NT2/D1 (cell line): ENCODE measurements at regions not wholly inside any gene's neighbourhood (a gene's known extent, or its start where the extent isn't known, plus 50 kb on each side); places are given as distances from the start of the nearest gene placed in this dataset.

Source experiments
- DNase-seq: peaks from one replicate; pipeline ENCODE4 v3.0.0-alpha.2; 2011; ENCODE audit warnings: low read depth, low spot score
- H3K27me3 ChIP-seq: 2 replicates; pipeline ENCODE4 v1.6.0; 2011; ENCODE audit warnings: mild to moderate bottlenecking; ENCODE audit not compliant: insufficient read length, insufficient read depth
- H3K36me3 ChIP-seq: 2 replicates; pipeline ENCODE4 v1.6.1; 2011; ENCODE audit warnings: mild to moderate bottlenecking, low read length, mixed read lengths; ENCODE audit not compliant: insufficient read depth, insufficient read length
- H3K4me1 ChIP-seq: 2 replicates; pipeline ENCODE4 v1.5.1; 2011; ENCODE audit not compliant: insufficient read depth, insufficient read length
- H3K4me3 ChIP-seq: 2 replicates; pipeline ENCODE4 v1.5.1; 2011; ENCODE audit warnings: low read depth; ENCODE audit not compliant: insufficient read length
- H3K9ac ChIP-seq: 2 replicates; pipeline ENCODE4 v1.6.0; 2011; ENCODE audit warnings: low read depth; ENCODE audit not compliant: insufficient read length
- H3K9me3 ChIP-seq: 2 replicates; pipeline ENCODE4 v1.5.1; 2011; ENCODE audit warnings: mild to moderate bottlenecking, low read length; ENCODE audit not compliant: insufficient read depth
- SUZ12 ChIP-seq: IDR thresholded peaks from 2 replicates; pipeline ENCODE4 v1.6.1; 2011; ENCODE audit not compliant: insufficient read length, insufficient read depth; ENCODE audit errors: extremely low read depth
- YY1 ChIP-seq: IDR thresholded peaks from 2 replicates; pipeline ENCODE4 v1.6.1; 2011; ENCODE audit not compliant: insufficient read length, insufficient read depth
- ZNF274 ChIP-seq: IDR thresholded peaks from 2 replicates; pipeline ENCODE4 v1.6.1; 2011; ENCODE audit warnings: mild to moderate bottlenecking, low read depth, low read length

DNA sequence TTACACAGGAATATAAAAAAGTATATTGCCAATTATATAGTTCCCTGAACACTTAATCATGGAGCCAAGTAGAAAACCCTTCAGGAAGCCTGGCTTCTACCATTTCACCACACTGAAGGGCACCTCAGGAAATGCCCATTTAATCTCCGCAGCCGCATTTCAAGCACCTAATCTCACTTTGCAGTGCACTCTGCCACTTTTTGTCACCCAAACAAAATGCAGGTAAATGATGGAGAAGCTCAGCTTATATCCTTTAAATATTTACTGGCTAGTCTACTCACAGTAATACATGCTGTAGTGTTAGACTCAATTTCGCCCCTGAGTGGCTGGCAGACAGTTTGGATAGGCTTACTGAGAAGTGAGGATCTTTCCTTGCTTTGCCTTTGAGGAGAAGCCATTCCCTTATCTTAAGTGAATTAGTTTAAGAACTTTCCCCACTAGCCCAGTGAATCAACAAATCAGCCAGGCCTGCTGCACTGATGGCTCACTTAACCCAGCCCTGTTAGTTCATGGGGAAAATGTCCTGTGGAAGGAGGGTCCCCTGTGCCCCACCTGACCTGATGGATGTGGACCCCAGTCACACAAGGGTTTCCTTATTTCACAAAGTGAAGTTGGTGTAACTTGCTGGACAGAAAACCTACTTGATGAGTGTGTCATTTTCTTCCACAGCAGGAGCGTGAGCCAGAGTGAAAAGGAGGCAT lies 209.7 kb downstream of the CAAP1 start:
- Histone ChIP-seq H3K9me3 (peaks cover 4% of the 10 kb centered on the region; the same call in 1 of the 2 replicates), H3K36me3 (no peaks in the 10 kb centered on the region), H3K27me3 (no peaks in the 10 kb centered on the region), H3K9ac (no peak overlapping the region), H3K4me1 (no peaks in the 10 kb centered on the region), H3K4me3 (no peak overlapping the region)
- no peak for TF ChIP-seq SUZ12
- no peak for TF ChIP-seq ZNF274
- no peak for TF ChIP-seq YY1
- no peak for DNase-seq

DNA sequence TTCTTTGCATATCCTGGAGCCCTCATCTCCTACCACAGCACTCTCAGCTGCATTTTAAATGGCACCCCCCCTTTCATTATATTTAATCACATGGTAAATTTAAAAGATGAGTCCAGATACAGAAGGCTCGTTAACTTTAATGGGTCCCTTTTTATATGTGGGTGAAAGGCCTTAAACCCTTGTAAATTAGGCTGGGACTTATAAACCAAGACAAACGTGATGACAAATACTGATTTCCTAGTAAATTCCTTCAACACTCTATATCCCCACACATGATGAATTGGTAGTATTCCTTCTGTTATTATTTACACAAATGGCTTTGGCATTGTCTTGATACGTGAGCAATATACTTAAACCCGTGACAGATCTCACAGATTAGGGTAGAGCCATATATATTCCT lies 210.6 kb downstream of the CAAP1 start:
- Histone ChIP-seq H3K4me1 (no peaks in the 10 kb centered on the region), H3K9me3 (peaks cover 4% of the 10 kb centered on the region; the same call in 1 of the 2 replicates), H3K4me3 (no peak overlapping the region), H3K27me3 (no peaks in the 10 kb centered on the region), H3K9ac (no peak overlapping the region), H3K36me3 (no peaks in the 10 kb centered on the region)
- no peak for TF ChIP-seq SUZ12
- TF ChIP-seq YY1 = no peak
- TF ChIP-seq ZNF274 = no peak
- no peak for DNase-seq

DNA sequence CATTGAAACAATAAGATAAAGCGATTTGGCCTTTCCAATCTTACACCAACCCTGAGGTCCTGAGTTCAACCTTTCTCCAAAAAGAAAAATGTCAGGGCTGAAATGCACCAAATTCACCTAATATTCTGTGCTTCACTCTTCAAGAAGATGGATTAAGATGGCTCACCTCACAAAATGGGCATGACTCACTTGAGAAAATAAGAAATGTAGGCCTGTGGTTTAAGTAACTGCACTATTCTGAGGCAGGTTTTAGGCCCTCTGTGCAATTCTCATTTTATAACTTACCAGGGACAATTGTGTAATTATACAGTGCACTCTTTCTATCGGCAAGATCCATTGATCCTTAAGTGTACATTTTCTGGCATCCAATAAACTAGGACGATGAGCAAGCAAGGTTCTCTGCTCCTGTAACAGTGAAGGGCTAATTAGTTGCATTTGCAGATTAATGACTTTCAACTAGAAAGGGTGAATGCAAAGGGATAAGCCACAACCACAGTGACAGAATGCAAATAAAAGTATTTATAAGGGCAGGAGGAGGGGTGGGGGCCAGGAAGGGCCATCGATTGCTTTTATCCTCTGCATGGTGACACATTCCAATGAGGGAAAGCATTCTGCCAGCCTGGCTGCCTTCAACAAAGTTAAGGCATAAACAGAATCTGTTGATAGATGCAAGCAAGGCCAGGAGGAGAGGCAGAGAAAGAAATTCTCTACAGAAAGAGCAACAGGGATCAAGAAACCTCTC lies 214.5 kb downstream of the CAAP1 start:
- no peaks in the 10 kb centered on the region for H3K4me1 ChIP-seq
- H3K9me3 ChIP-seq = peaks cover 4% of the 10 kb centered on the region; the same call in 1 of the 2 replicates
- no peak for DNase-seq
- H3K9ac ChIP-seq = no peak overlapping the region
- H3K4me3 ChIP-seq = no peak overlapping the region
- H3K27me3 ChIP-seq = no peaks in the 10 kb centered on the region
- TF ChIP-seq YY1 (no peak), ZNF274 (no peak)
- H3K36me3 ChIP-seq = no peaks in the 10 kb centered on the region

DNA sequence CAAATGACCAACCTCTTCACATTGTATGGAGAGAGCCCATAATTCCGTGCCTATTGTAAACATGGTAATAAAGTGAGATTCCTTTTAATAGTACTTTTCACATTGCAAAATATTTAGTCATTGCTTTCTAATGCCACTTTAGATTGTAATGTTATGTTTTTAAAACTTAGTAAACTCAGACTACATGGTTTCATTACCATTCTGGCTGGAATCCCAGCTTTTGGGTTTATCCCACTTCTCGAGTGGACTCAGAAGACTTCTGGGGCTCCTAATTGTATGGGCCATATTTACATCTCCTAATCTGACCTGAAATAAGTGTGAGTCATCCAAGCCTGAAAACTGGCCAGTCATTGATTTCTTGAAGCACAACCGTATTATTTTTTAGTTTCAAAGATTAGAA lies 217.6 kb downstream of the CAAP1 start:
- TF ChIP-seq ZNF274 (no peak), YY1 (no peak), SUZ12 (no peak)
- Histone ChIP-seq H3K4me3 (no peak overlapping the region), H3K27me3 (no peaks in the 10 kb centered on the region), H3K4me1 (no peaks in the 10 kb centered on the region), H3K36me3 (no peaks in the 10 kb centered on the region), H3K9me3 (no peaks in the 10 kb centered on the region), H3K9ac (no peak overlapping the region)
- DNase-seq = no peak

DNA sequence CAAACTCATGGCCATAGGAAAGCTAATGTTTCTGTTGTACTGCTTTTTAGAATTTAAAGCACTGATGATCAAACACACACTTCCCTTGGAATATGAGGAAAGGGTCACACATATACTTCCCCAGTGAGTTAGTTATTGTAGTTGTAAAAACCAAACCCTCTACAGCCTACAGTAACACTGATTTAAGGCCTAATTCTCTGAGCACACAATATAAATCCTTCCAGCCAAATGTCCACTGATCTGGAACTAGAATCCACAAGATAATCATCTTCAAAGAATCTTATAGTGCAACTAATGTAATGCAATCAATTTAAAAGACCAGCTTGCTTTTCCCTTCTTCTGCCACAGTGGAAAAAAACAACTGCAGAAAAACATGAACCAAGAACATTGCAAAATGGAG lies 219.3 kb downstream of the CAAP1 start:
- Histone ChIP-seq H3K9me3 (no peaks in the 10 kb centered on the region), H3K27me3 (no peaks in the 10 kb centered on the region), H3K9ac (no peak overlapping the region), H3K36me3 (no peaks in the 10 kb centered on the region), H3K4me1 (no peaks in the 10 kb centered on the region), H3K4me3 (no peak overlapping the region)
- no peak for DNase-seq
- TF ChIP-seq ZNF274 (no peak), YY1 (no peak), SUZ12 (no peak)

DNA sequence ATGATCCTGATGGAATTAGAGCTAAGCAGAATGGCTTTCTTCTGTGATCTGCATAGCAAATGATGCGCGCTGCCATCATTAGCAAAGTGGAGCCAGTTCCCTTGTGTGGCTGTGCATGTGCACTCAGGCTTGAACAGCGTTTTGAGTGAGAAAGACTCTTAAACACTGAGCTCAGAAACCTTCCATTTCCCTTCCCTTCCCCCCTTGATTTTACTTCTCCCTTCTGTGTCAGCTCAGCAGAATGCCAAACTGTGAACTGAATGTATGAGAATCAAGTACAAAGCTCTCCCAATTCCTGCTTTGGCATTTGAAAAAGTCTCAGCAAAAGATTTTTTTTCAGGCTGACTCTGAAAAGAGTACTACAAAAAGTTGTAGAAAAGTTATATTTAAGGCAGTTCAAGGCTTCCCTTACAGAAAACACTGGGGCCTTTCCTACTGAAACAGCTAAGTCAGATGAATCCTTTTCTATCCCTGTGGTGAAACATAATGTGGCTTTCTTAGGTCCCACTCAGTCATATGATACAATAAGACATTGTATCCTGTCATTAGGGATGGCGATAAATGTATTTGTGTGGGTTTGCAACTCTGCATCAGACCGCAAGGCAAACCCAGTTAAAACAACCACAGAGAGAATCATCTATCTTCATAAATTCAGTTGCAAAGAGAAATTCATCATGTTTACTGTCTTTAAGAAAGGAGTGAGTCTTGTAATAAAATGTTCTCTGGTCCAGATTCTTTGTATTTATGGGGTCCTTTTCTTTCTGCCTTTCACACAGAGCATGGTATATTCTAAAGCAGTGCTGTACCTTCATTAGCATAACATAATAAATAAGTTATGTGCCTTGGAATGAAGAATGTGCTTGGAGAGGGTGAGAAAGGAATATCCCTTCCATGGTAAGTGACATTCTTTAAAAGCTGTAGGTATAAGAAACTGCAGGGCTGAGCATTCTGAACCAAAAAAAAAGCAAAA lies 222.6 kb downstream of the CAAP1 start:
- Histone ChIP-seq H3K4me1 (no peaks in the 10 kb centered on the region), H3K27me3 (no peaks in the 10 kb centered on the region), H3K9me3 (no peaks in the 10 kb centered on the region), H3K36me3 (no peaks in the 10 kb centered on the region), H3K9ac (no peak overlapping the region), H3K4me3 (no peak overlapping the region)
- DNase-seq = no peak
- TF ChIP-seq YY1 = no peak
- no peak for TF ChIP-seq SUZ12
- TF ChIP-seq ZNF274 = no peak

DNA sequence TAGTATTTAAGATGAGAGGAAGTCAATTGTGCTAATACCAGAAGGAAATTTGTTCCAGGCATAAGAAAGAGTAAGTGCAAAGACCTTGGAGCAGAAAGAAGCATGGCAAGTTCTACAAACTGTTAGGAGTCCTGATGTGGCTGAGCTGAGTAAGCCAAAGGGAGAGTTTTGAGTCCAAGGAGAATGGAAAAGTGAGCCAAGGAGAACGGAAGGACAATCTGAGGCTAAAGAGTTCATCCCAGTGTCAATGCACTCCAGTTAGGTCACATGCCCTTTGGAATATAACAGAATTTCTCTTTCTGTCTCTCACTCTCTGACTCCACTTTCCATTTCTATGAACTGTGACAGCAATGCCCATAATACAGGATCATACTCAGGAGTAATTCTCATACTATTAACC lies 224.7 kb downstream of the CAAP1 start:
- Histone ChIP-seq H3K9ac (no peak overlapping the region), H3K36me3 (no peaks in the 10 kb centered on the region), H3K4me1 (no peaks in the 10 kb centered on the region), H3K9me3 (peaks cover 8% of the 10 kb centered on the region; the same call in 1 of the 2 replicates), H3K4me3 (no peak overlapping the region), H3K27me3 (no peaks in the 10 kb centered on the region)
- TF ChIP-seq SUZ12 (no peak), YY1 (no peak), ZNF274 (no peak)
- DNase-seq = no peak
